ENCODE measurements at regions not wholly inside any gene's neighbourhood (a gene's known extent, or its start where the extent isn't known, plus 50 kb on each side); places are given as distances from the start of the nearest gene placed in this dataset.

- Mint-ChIP-seq H3K4me1 (no peaks in the 10 kb centered on the region), H3K27ac (no peak overlapping the region), H3K36me3 (peaks cover 69% of the 10 kb centered on the region), H3K4me3 (no peak overlapping the region), H3K27me3 (ENCODE audit: low read depth) (peaks cover 29% of the 10 kb centered on the region), H3K9me3 (peaks cover 18% of the 10 kb centered on the region)
- ChIA-PET CTCF (no interaction called here), POLR2A (no interaction called here)
- no peak for TF ChIP-seq CREM (CRISPR knock-in tag; IDR thresholded peaks at IDR 0.05)
- no peak for TF ChIP-seq ZNF138 (CRISPR knock-in tag; conservative IDR thresholded peaks at IDR 0.05)
- no peak for TF ChIP-seq ZNF232 (CRISPR knock-in tag; IDR thresholded peaks at IDR 0.05)
- no peak for TF ChIP-seq STAT6 (CRISPR knock-in tag; conservative IDR thresholded peaks at IDR 0.05; ENCODE audit: low read depth)
- TF ChIP-seq ARID4B (CRISPR knock-in tag; IDR thresholded peaks at IDR 0.05; ENCODE audit: borderline replicate concordance) = no peak
- TF ChIP-seq MAX (CRISPR knock-in tag; IDR thresholded peaks at IDR 0.05) = no peak
- DNase-seq (ENCODE audit: low spot score) (no peak), ATAC-seq (no peak)
Observed at GRCh38 chr19:27741236-27741635, 1471.7 kb downstream of the UQCRFS1 start.

GRCh38 chr19:27740396-27740795, 1472.6 kb downstream of the UQCRFS1 start:
- POLR2A ChIA-PET = no interaction called here
- H3K27me3 Mint-ChIP-seq (ENCODE audit: low read depth) = peaks cover 28% of the 10 kb centered on the region
- CTCF ChIA-PET = no interaction called here
- no peak overlapping the region for H3K4me3 Mint-ChIP-seq
- DNase-seq (ENCODE audit: low spot score) (no peak), ATAC-seq (no peak)
- no peak overlapping the region for H3K27ac Mint-ChIP-seq
- H3K36me3 Mint-ChIP-seq = peaks cover 70% of the 10 kb centered on the region
- peaks cover 11% of the 10 kb centered on the region for H3K9me3 Mint-ChIP-seq
- no peaks in the 10 kb centered on the region for H3K4me1 Mint-ChIP-seq
- TF ChIP-seq ELF4 (CRISPR knock-in tag; IDR thresholded peaks at IDR 0.05; ENCODE audit: low read depth) (no peak), SOX15 (CRISPR knock-in tag; IDR thresholded peaks at IDR 0.05) (no peak), ZSCAN18 (CRISPR knock-in tag; IDR thresholded peaks at IDR 0.05) (no peak), ZNF671 (CRISPR knock-in tag; IDR thresholded peaks at IDR 0.05) (no peak), ZNF232 (CRISPR knock-in tag; IDR thresholded peaks at IDR 0.05) (no peak), ZMAT4 (CRISPR knock-in tag; IDR thresholded peaks at IDR 0.05) (no peak), ZNF423 (CRISPR knock-in tag; IDR thresholded peaks at IDR 0.05) (no peak), GTF2I (CRISPR knock-in tag; conservative IDR thresholded peaks at IDR 0.05) (no peak), TEAD1 (CRISPR knock-in tag; IDR thresholded peaks at IDR 0.05) (no peak), ZNF532 (CRISPR knock-in tag; IDR thresholded peaks at IDR 0.05; ENCODE audit: borderline replicate concordance) (no peak), ZNF219 (CRISPR knock-in tag; IDR thresholded peaks at IDR 0.05; ENCODE audit: borderline replicate concordance) (no peak), CBFB (CRISPR knock-in tag; IDR thresholded peaks at IDR 0.05; ENCODE audit: low read depth) (no peak), CTCF (IDR thresholded peaks at IDR 0.05) (no peak), ZBTB43 (CRISPR knock-in tag; IDR thresholded peaks at IDR 0.05) (no peak)

All from WTC11 (cell line).